Muscle of leg (tissue), 3 donors: ENCODE measurements at regions not wholly inside any gene's neighbourhood (a gene's known extent, or its start where the extent isn't known, plus 50 kb on each side); places are given as distances from the start of the nearest gene placed in this dataset.

Source experiments
- DNase-seq: peaks from one replicate; pipeline ENCODE4 v3.0.0; 2013
- H3K27ac ChIP-seq: one replicate; pipeline ENCODE4 v1.5.1; 2013; ENCODE audit warnings: mild to moderate bottlenecking, low read length, control low read depth
- H3K27me3 ChIP-seq: one replicate; pipeline ENCODE4 v1.6.1; 2013; ENCODE audit warnings: low read length; ENCODE audit not compliant: control insufficient read depth, insufficient read depth
- H3K36me3 ChIP-seq: one replicate; pipeline ENCODE4 v1.6.1; 2013; ENCODE audit warnings: low read length; ENCODE audit not compliant: control insufficient read depth, insufficient read depth
- H3K4me1 ChIP-seq: one replicate; pipeline ENCODE4 v1.6.1; 2013; ENCODE audit warnings: low read length; ENCODE audit not compliant: control insufficient read depth, insufficient read depth
- H3K4me3 ChIP-seq: one replicate; pipeline ENCODE4 v1.5.1; 2013; ENCODE audit warnings: low read length, control low read depth
- H3K9me3 ChIP-seq: replicated peaks from 2 replicates; pipeline ENCODE4 v1.6.1; 2013; ENCODE audit warnings: low read depth, low read length; ENCODE audit not compliant: control insufficient read depth
- WGBS: methylation state at CpG from one replicate; pipeline ENCODE4 v1.1.5; 2013; ENCODE audit warnings: missing lambda C conversion rate; ENCODE audit not compliant: insufficient coverage; 5-methylcytosine and 5-hydroxymethylcytosine counted together

DNA sequence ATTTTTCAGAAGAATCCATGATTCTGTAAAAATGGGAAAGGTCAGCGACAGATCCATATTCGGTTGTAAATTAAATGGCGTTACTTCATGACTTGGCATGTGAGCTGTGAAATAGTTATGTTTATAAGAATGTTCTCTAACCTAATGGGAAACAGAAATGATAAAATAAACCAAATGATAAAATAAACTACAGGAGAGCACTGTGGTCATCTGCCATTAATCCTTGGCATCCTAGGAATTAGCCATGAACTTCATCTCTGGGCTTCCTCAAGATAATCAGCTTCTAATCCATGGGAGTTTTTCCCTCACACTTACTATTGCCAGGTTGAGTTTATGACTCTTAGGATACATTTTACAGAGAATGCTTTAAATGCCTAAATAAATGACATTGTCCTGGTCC, 94.6 kb upstream of the SLC30A5 start:
- no CpG with 5 or more reads among the region's 3 CpGs for WGBS
- DNase-seq, result no peak

GRCh38 chr5:69000216-69000919, 93.4 kb upstream of the SLC30A5 start:
- Histone ChIP-seq H3K4me3 (no peak overlapping the region), H3K9me3 (no peaks in the 10 kb centered on the region), H3K27ac (no peak overlapping the region), H3K36me3 (no peaks in the 10 kb centered on the region), H3K27me3 (no peaks in the 10 kb centered on the region), H3K4me1 (no peaks in the 10 kb centered on the region)
- WGBS, result 86% methylated on average over 1 of the region's 5 CpGs
- no peak for DNase-seq

More for the DNA sequence above, 94.6 kb upstream of the SLC30A5 start:
- no peak overlapping the region for H3K4me3 ChIP-seq
- H3K27ac ChIP-seq, result no peak overlapping the region
- H3K9me3 ChIP-seq, result no peaks in the 10 kb centered on the region
- H3K4me1 ChIP-seq, result no peaks in the 10 kb centered on the region
- no peaks in the 10 kb centered on the region for H3K36me3 ChIP-seq
- H3K27me3 ChIP-seq, result no peaks in the 10 kb centered on the region

DNA sequence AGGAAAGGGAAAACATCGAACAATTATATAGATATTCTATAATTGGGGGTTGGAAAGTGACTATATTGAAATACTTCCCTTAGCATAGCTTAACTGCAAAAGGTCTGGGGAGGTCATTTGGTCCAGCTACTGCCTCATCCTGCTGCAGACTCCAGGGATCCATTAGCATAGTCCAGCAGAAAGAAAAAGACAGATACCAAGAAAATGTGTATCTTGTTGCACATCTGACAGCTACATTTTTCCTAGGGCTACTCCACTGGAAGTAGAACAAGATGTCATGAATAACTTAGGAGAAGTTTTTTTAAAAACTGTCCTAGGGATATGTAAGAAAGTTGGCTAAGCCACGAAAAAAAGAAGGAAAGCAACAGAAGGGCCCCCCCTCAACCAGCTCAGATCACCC, 92.9 kb upstream of the SLC30A5 start:
- no CpG with 5 or more reads among the region's 2 CpGs for WGBS
- Histone ChIP-seq H3K36me3 (no peaks in the 10 kb centered on the region), H3K4me3 (no peak overlapping the region), H3K27me3 (no peaks in the 10 kb centered on the region), H3K9me3 (no peaks in the 10 kb centered on the region), H3K4me1 (no peaks in the 10 kb centered on the region), H3K27ac (no peak overlapping the region)
- peak; percentile 10 for DNase-seq

DNA sequence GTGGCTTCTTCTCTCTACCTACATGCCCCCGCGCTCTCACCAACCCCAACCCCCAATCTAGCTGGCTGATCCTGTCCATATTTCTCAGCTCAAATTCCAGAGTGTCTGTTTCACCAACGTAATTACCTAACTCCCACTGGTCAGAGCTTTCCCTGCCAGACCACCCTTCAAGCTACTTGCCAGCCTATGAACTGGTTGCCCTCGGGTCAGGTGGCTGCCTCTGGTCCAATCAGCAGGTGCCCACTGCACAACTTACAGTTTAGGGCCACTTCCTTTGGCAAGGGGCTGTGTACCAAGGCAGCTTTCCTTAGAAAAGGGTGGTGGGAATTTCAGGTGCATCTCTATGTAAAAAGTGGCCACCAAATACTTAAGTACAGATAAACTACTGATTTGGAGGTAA, 92.2 kb upstream of the SLC30A5 start:
- Histone ChIP-seq H3K4me3 (no peak overlapping the region), H3K36me3 (no peaks in the 10 kb centered on the region), H3K9me3 (no peaks in the 10 kb centered on the region), H3K4me1 (no peaks in the 10 kb centered on the region), H3K27me3 (no peaks in the 10 kb centered on the region), H3K27ac (no peak overlapping the region)
- no peak for DNase-seq
- WGBS, result 80% methylated on average over 4 of the region's 4 CpGs

- no peak for DNase-seq
- no CpG with 5 or more reads among the region's 3 CpGs for WGBS
- Histone ChIP-seq H3K27ac (no peak overlapping the region), H3K27me3 (no peaks in the 10 kb centered on the region), H3K4me3 (no peak overlapping the region), H3K36me3 (no peaks in the 10 kb centered on the region), H3K9me3 (no peaks in the 10 kb centered on the region), H3K4me1 (no peaks in the 10 kb centered on the region)
These were observed 89.7 kb upstream of the SLC30A5 start for GRCh38 chr5:69004127-69004526.

GRCh38 chr5:69004676-69005075, 89.1 kb upstream of the SLC30A5 start:
- WGBS, result 77% methylated on average over 3 of the region's 3 CpGs
- no peaks in the 10 kb centered on the region for H3K4me1 ChIP-seq
- no peak for DNase-seq
- H3K27me3 ChIP-seq, result no peaks in the 10 kb centered on the region
- H3K36me3 ChIP-seq, result no peaks in the 10 kb centered on the region
- H3K4me3 ChIP-seq, result no peak overlapping the region
- H3K27ac ChIP-seq, result no peak overlapping the region
- H3K9me3 ChIP-seq, result no peaks in the 10 kb centered on the region

- Histone ChIP-seq H3K9me3 (no peaks in the 10 kb centered on the region), H3K4me1 (no peaks in the 10 kb centered on the region), H3K27me3 (no peaks in the 10 kb centered on the region), H3K36me3 (no peaks in the 10 kb centered on the region), H3K4me3 (no peak overlapping the region), H3K27ac (no peak overlapping the region)
- no CpG with 5 or more reads among the region's 2 CpGs for WGBS
- no peak for DNase-seq
These were observed 87.8 kb upstream of the SLC30A5 start for GRCh38 chr5:69006030-69006429.

DNA sequence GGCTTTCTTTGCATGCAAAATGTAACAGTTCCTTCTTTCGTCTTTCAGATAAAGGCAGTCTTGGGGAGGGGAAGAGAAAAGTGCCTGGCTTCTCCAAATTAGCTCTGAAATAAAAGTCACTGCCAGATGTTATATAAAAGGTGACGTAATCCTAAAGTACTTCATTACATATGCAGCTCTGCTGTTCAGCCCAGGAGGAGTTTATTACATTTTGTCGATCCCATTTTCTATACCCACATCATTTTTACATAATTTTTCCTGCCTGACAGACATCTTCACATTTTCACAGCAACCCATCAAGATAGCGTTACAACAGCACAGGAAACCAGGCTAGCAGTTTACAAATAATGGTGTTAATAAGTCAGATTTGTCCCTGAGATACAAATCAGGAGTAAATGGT, 86.7 kb upstream of the SLC30A5 start:
- Histone ChIP-seq H3K4me3 (no peak overlapping the region), H3K27me3 (no peaks in the 10 kb centered on the region), H3K9me3 (no peaks in the 10 kb centered on the region), H3K4me1 (no peaks in the 10 kb centered on the region), H3K36me3 (no peaks in the 10 kb centered on the region), H3K27ac (peak overlapping the region; percentile 36)
- WGBS, result no CpG with 5 or more reads among the region's 4 CpGs
- peak; percentile 92 for DNase-seq

DNA sequence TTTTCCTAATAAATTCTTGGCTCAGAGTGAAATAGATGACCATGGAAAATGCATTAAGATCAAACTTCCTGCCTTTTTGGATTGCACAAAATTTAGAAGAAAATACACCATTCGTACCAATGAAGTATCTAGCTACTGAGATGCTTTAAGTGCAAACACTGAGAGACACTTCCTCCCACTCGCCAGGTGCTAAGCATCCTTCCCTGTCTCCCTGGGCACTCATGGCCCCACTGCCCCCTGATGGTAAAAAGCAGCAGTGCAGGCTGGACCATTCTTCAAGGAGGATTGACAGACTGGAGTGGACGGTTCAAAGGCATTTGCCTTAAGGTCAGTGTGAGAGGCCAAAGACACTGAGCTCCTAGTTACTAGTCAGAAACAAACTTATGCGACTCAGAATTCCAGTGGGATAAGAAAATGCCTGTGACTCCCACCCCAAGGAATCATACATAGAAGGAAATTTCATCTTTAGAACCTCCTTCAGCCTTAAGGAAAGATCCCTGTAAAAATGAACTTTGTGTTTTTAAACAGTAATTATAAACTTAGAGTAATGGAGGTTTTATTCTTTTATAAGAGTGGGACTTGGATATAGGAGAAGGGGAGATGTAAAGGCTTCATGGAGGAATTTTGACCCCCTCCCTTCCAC, 86.0 kb upstream of the SLC30A5 start:
- H3K27me3 ChIP-seq, result no peaks in the 10 kb centered on the region
- no peaks in the 10 kb centered on the region for H3K4me1 ChIP-seq
- 6% methylated on average over 2 of the region's 4 CpGs for WGBS
- no peaks in the 10 kb centered on the region for H3K9me3 ChIP-seq
- H3K4me3 ChIP-seq, result no peak overlapping the region
- H3K36me3 ChIP-seq, result no peaks in the 10 kb centered on the region
- H3K27ac ChIP-seq, result peak overlapping the region; percentile 36
- peak; percentile 79 for DNase-seq

- no peaks in the 10 kb centered on the region for H3K4me1 ChIP-seq
- H3K27me3 ChIP-seq, result no peaks in the 10 kb centered on the region
- no peak overlapping the region for H3K4me3 ChIP-seq
- no peak overlapping the region for H3K27ac ChIP-seq
- no peaks in the 10 kb centered on the region for H3K9me3 ChIP-seq
- no peaks in the 10 kb centered on the region for H3K36me3 ChIP-seq
- WGBS, result 75% methylated on average over 2 of the region's 4 CpGs
- DNase-seq, result no peak
These were observed 83.3 kb upstream of the SLC30A5 start for GRCh38 chr5:69010476-69010875.
